Hematopoietic multipotent progenitor cell treated with erythropoietin and hydrocortisone succinate and interleukin-3 and kit ligand, for 15 days (in vitro differentiated cells): ENCODE measurements at regions not wholly inside any gene's neighbourhood (a gene's known extent, or its start where the extent isn't known, plus 50 kb on each side); places are given as distances from the start of the nearest gene placed in this dataset.
"Not testable (repeated sequence)": the region's sequence is repeated elsewhere in the genome, so short reads cannot be mapped to it uniquely, and the experiment has no call there.

Experiments used
- DNase-seq: peaks from one replicate; pipeline ENCODE4 v3.0.0-alpha.2; 2015; ENCODE audit warnings: low spot score

- DNase-seq: no peak
These were observed 195.8 kb downstream of the MATN1 start for GRCh38 chr1:30527511-30528140.

GRCh38 chr1:30526652-30527345, 196.6 kb downstream of the MATN1 start:
- DNase-seq: no peak

DNA sequence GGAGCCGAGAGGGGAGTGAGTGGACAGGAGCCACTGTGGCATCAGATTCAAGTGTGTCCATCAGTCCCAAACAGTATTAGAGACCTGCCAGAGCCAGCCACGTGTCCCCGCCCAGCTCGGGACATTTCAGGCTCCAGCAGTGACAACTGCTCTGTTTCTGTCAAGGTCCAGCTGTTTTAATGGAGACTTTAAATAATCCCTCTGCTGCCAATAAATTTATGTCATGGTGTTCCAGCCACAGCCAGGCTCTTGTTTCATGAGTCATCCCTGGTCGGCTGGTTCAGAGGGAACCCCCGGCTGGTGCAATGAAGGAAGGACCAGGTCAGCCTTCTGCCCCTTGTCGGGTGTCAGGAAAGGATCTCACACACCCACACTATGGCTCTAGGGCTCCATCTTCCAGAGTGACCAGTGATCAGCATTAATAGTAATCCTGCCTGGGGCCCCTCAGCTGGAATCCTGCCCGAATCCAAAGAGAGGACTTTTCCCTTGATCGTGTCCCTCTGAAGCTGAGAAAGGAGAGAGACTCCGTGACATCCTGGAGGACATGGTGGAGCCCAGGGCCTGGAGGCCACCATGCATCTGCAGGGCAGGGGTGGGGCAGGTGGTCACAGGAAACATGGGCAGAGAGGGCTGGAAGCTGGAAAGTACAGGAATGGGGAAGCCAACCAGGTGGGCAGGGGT, 197.3 kb downstream of the MATN1 start:
- no peak for DNase-seq

DNA sequence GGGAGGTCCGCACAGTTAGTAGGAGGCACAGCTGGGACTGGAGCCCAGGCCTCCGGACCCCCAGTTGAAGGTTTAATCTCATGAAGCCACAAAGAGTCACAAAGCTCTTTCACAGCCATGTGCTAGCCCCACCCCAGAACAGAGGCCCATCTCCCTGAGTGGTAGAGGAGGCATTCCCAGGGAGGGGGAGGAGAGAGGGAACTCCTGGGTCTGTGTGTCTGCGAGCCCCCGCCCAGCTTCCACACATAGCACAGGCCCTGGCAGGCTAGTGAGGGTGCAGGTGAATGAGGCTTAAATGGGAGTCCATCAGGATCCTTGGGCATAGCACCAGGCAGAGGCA, 197.8 kb downstream of the MATN1 start:
- DNase-seq: no peak

GRCh38 chr1:30524840-30525617, 198.4 kb downstream of the MATN1 start:
- DNase-seq: no peak

- not testable (repeated sequence) for DNase-seq
These were observed 199.3 kb downstream of the MATN1 start for GRCh38 chr1:30524025-30524555.

GRCh38 chr1:30523055-30524020, 200.0 kb downstream of the MATN1 start:
- DNase-seq: no peak

DNA sequence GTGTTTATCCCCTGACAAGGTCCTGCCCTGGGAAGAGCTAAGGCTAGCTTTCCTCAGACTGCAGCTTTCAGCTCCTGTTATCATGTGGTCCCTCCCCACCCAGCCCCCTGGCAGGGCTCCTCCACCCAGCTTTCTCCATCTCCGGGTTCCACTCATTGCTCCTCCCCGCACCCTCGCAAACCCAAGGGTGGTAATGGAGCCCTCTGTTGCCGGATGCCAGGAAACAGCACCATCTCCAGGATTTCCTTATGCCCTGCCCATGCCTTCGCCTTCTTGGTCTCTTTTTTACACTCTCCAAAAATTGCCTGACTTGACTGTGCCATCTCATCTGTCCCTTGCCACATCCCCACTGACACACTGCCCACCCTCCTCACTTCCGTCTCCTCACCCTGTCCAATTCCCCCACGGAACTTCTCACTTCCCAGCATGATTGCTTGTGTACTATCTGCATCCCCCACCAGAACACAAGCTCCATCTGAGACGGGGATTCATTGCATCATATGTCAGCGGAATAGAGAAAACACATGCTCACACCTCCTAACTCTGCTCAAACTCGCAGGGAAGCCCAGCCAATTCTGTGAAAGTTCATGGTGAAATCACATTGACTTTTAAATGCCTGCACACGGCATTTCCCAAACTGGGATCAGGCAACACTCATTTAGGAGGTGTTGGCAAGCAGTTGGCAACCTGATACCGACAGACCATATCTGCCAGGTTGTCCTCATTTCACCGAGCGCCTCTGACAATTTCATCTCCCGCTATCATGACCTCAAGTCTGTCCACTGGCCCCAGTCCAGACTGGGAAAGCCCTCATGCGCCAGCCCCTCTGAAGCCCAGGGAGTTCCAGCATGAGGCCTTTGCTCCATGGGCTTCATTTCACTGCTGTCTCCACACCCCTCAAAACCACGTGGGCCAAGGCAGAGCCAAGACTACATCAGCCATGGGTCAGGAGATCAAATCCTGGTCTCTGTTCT, 201.1 kb downstream of the MATN1 start:
- DNase-seq: no peak

GRCh38 chr1:30521261-30521865, 202.0 kb downstream of the MATN1 start:
- DNase-seq: no peak

DNA sequence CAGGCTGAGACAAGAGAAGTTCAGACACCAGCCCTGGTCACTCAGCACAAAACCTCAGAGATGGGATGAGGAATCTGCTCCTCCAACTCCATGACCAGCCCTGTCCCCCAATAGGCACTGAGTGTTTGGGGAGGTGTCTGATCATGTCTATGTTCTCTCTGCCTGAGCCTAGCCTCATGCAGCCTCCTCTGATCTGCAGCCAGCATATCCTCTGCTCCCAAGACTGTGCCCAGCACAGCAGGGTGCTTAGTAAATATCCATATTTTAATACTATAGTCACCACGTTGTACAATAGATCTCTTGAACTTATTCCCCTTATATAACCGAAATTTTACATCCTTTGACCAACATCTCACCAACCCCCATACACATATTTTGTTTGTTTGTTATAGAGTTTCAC, 202.9 kb downstream of the MATN1 start:
- no peak for DNase-seq

GRCh38 chr1:30519201-30519763, 204.1 kb downstream of the MATN1 start:
- no peak for DNase-seq

- no peak for DNase-seq
These were observed 204.7 kb downstream of the MATN1 start for GRCh38 chr1:30518696-30519095.

DNA sequence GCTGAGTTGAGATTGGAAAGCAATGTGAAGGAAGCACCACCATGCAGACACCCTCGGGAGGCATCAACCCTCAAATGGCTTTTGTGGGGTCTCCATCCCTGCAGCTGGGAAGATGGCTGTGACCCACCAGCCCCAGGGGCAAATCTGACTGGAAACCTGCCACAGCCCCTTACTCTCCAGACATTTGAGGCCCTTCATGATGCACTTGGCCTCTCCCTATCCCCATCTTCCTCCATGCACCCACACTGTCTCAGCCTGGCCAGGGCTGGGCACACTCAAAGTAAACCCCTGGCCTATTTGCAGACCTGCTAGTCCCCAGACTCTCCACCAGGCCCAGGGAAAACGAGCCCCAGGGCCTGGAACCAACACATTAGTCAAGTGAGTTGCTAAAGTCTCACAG, 205.2 kb downstream of the MATN1 start:
- DNase-seq: no peak

DNA sequence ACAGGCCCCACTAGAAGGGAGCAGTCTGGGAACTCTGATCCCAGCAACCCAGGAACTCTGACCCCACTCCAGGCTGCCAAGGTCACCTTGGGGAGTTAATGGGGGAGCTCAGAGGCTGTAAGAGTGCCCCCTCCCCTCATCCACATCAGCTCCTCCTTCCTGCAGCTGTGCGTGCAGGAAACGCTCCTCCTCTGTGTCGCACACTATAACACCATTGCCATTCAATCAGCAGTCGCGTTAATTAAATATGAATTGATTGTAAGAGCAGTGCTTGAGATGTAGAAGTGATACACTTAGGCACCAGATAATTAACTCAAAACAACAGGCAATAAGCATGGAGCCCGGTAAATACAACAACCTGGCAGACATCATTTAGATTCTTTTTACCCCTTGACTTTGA, 205.7 kb downstream of the MATN1 start:
- DNase-seq: not testable (repeated sequence)

DNA sequence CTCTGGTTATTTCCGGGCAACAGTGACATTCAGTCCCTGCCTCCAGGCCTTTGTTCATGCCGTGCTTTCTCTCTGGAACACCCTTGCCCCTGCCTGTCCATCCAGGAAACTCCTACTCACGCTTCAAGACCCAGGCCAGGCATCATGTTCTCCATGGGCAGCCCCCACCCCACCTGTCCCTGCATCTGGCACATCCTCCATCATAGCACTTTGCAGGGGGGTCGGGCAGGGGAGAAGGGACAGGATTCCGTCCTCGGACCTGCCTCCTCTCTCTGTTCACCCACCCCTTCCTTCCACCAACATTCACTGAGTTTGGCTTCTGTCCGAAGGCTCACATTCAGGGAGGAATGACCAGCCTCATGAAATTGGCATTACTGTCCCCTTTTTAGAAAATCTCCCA, 206.1 kb downstream of the MATN1 start:
- not testable (repeated sequence) for DNase-seq

DNA sequence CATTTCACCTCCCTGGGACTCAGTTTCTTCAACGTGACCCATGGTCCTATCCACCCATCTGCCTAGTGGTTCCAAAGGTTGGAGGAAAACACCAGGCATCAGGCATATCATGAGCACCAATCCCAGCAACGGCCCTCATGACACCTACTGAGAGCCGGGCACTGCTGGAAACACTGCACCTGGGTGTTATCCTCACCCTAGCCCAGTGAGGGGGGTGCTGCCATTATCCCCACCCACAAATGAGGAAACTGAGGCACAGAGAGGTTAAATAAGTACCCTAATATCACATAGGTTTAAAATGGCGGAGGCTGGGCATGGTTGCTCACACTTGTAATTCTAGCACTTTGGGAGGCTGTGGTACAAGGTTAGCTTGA, 206.9 kb downstream of the MATN1 start:
- DNase-seq: no peak

DNA sequence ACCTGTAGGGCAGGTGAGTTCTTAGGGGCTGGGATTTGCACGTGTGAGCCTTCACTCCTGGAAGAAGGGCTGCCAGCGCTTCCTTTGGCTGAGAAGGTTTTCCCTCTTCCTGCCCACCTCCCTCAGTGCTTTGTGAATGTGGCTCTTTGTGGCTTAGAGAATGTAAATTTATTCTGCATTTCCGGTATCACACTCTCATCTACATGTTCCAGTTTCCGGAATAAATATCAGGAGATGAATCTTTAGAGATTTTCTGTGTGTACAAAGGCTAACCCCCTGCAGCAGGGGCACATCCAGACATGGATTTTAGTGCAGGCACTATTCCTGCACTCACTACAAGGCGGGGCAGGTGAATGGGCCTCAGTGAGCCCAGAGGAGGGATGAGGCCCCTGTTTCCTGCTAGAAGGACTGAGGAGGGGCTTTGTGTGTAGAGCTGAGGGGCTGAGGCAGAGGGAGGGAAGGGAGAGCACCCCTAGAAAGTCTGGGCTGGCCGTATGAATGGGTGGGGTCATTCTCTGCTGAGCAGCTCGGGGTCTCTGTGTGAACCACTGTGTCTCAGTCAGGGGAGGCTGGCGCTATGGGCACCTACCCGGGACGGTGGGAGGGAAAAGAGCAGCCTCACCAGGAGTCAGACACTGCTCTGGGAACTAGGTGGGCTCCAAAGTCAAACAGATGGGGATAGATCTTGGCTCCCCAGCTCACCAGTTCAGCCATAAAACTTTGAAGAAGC, 207.5 kb downstream of the MATN1 start:
- DNase-seq: no peak

DNA sequence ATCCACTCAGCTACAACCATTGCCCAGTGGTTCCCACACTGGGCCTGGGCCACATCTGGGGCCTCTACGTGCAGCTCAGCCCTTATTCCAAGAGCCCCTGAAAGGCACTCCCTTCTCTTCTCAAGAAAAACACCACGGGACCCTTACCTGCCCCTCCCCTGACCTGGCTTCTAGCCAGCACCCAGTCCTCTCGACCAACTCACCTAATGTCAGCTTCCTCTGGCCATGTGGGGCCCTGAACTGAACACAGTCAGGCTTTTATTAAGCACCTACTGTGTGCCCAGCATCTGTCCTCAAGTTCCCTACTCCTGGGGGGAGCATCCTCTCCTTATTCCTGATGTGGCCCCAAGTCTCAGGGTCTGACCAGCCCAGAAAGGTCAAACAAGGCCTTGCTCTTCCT, 208.4 kb downstream of the MATN1 start:
- DNase-seq: no peak
